GM19025 (cell line): ENCODE measurements at regions not wholly inside any gene's neighbourhood (a gene's known extent, or its start where the extent isn't known, plus 50 kb on each side); places are given as distances from the start of the nearest gene placed in this dataset.
"Not testable (repeated sequence)": the region's sequence is repeated elsewhere in the genome, so short reads cannot be mapped to it uniquely, and the experiment has no call there.

Source experiments
- ATAC-seq: cut with Tn5 transposase; IDR thresholded peaks from one replicate; pipeline ENCODE4 v1.9.1; 2021; ENCODE audit warnings: mild to moderate bottlenecking, low read depth, moderate library complexity; ENCODE audit not compliant: unreplicated experiment

- ATAC-seq: no peak
These were observed 251.4 kb downstream of the DEPDC1B start for GRCh38 chr5:60448600-60448999.

- no peak for ATAC-seq
These were observed 252.5 kb downstream of the DEPDC1B start for GRCh38 chr5:60447488-60447920.

GRCh38 chr5:60446917-60447316 is 253.0 kb downstream of the DEPDC1B start:
- no peak for ATAC-seq

- no peak for ATAC-seq
These were observed 254.0 kb downstream of the DEPDC1B start for GRCh38 chr5:60445921-60446320.

GRCh38 chr5:60445427-60445826 is 254.5 kb downstream of the DEPDC1B start:
- no peak for ATAC-seq

- no peak for ATAC-seq
These were observed 255.2 kb downstream of the DEPDC1B start for GRCh38 chr5:60444661-60445360.

GRCh38 chr5:60439552-60439951 is 260.4 kb downstream of the DEPDC1B start:
- ATAC-seq: no peak

- ATAC-seq: no peak
These were observed 262.7 kb downstream of the DEPDC1B start for GRCh38 chr5:60437308-60437707.

GRCh38 chr5:60436518-60436917 is 263.4 kb downstream of the DEPDC1B start:
- no peak for ATAC-seq

GRCh38 chr5:60435808-60436207 is 264.2 kb downstream of the DEPDC1B start:
- no peak for ATAC-seq

GRCh38 chr5:60426189-60426588 is 273.8 kb downstream of the DEPDC1B start:
- ATAC-seq: not testable (repeated sequence)

- ATAC-seq: not testable (repeated sequence)
These were observed 279.2 kb downstream of the DEPDC1B start for GRCh38 chr5:60420773-60421172.

GRCh38 chr5:60417500-60418181 is 282.3 kb downstream of the DEPDC1B start:
- ATAC-seq: no peak

- no peak for ATAC-seq
These were observed 284.5 kb downstream of the DEPDC1B start for GRCh38 chr5:60415443-60415842.

- no peak for ATAC-seq
These were observed 289.5 kb downstream of the DEPDC1B start for GRCh38 chr5:60410427-60410826.

- ATAC-seq: no peak
These were observed 295.8 kb downstream of the DEPDC1B start for GRCh38 chr5:60404171-60404570.

- ATAC-seq: no peak
These were observed 296.5 kb downstream of the DEPDC1B start for GRCh38 chr5:60403343-60404006.

GRCh38 chr5:60402161-60402785 is 297.7 kb downstream of the DEPDC1B start:
- ATAC-seq: no peak

GRCh38 chr5:60401526-60401925 is 298.4 kb downstream of the DEPDC1B start:
- ATAC-seq: no peak

- no peak for ATAC-seq
These were observed 300.5 kb downstream of the DEPDC1B start for GRCh38 chr5:60399507-60399906.

GRCh38 chr5:60395712-60396329 is 304.1 kb downstream of the DEPDC1B start:
- no peak for ATAC-seq
